Renal cortex interstitium (tissue), 11 donors: ENCODE measurements at regions not wholly inside any gene's neighbourhood (a gene's known extent, or its start where the extent isn't known, plus 50 kb on each side); places are given as distances from the start of the nearest gene placed in this dataset.

Experiments used
- DNase-seq, 11 donors: peaks; one replicate each; pipeline ENCODE4 v3.0.0-alpha.2; 2013; ENCODE audit warnings: low read depth in 9 of 11, low spot score in 4 of 11; ENCODE audit errors: extremely low read depth in 1 of 11

- DNase-seq = no peak
Observed at GRCh38 chr4:1503583-1504471, 97.6 kb upstream of the NKX1-1 start.

- DNase-seq = no peak
Observed at GRCh38 chr4:1502976-1503375, 96.7 kb upstream of the NKX1-1 start.

- no peak for DNase-seq
Observed at GRCh38 chr4:1502501-1502886, 96.3 kb upstream of the NKX1-1 start.

GRCh38 chr4:1501754-1502500 lies 95.7 kb upstream of the NKX1-1 start:
- no peak for DNase-seq

- DNase-seq = no peak
Observed at GRCh38 chr4:1500966-1501753, 94.9 kb upstream of the NKX1-1 start.

GRCh38 chr4:1500231-1500965 lies 94.2 kb upstream of the NKX1-1 start:
- no peak for DNase-seq

GRCh38 chr4:1499465-1499864 lies 93.2 kb upstream of the NKX1-1 start:
- no peak for DNase-seq

GRCh38 chr4:1497189-1497801 lies 91.1 kb upstream of the NKX1-1 start:
- no peak for DNase-seq

- no peak for DNase-seq
Observed at GRCh38 chr4:1496116-1496642, 89.9 kb upstream of the NKX1-1 start.

- no peak for DNase-seq
Observed at GRCh38 chr4:1495416-1496115, 89.3 kb upstream of the NKX1-1 start.

GRCh38 chr4:1494416-1495315 lies 88.4 kb upstream of the NKX1-1 start:
- no peak for DNase-seq

GRCh38 chr4:1493540-1494287 lies 87.5 kb upstream of the NKX1-1 start:
- no peak for DNase-seq

- no peak for DNase-seq
Observed at GRCh38 chr4:1492651-1493539, 86.7 kb upstream of the NKX1-1 start.

GRCh38 chr4:1492142-1492457 lies 85.9 kb upstream of the NKX1-1 start:
- DNase-seq = no peak
